Mesodermal cell (in vitro differentiated cells): ENCODE measurements at regions not wholly inside any gene's neighbourhood (a gene's known extent, or its start where the extent isn't known, plus 50 kb on each side); places are given as distances from the start of the nearest gene placed in this dataset.

Experiments used
- H3K27ac ChIP-seq: 2 replicates; pipeline ENCODE4 v1.7.0; 2013; ENCODE audit warnings: mild to moderate bottlenecking, low read depth, low read length, moderate library complexity; ENCODE audit not compliant: severe bottlenecking
- H3K36me3 ChIP-seq: 2 replicates; pipeline ENCODE4 v1.7.1; 2013; ENCODE audit warnings: mild to moderate bottlenecking, low read length, moderate library complexity; ENCODE audit not compliant: control insufficient read depth, insufficient read depth
- H3K4me1 ChIP-seq: one replicate; pipeline ENCODE4 v1.7.1; 2013; ENCODE audit warnings: mild to moderate bottlenecking, low read length; ENCODE audit not compliant: insufficient read depth, control insufficient read depth, poor library complexity, severe bottlenecking
- H3K4me3 ChIP-seq: 2 replicates; pipeline ENCODE4 v1.7.0; 2013; ENCODE audit warnings: low read length, control low read depth, mild to moderate bottlenecking; ENCODE audit not compliant: insufficient read depth, poor library complexity, severe bottlenecking; ENCODE audit errors: extremely low read depth
- H3K9me3 ChIP-seq: 2 replicates; pipeline ENCODE4 v1.7.1; 2013; ENCODE audit warnings: mild to moderate bottlenecking, low read length, moderate library complexity; ENCODE audit not compliant: control insufficient read depth
- WGBS, 2 experiments: methylation state at CpG; one replicate each; pipeline ENCODE4 v1.1.5; 2013; ENCODE audit warnings: missing lambda C conversion rate in 2 of 2; ENCODE audit not compliant: insufficient coverage in 2 of 2; 5-methylcytosine and 5-hydroxymethylcytosine counted together

DNA sequence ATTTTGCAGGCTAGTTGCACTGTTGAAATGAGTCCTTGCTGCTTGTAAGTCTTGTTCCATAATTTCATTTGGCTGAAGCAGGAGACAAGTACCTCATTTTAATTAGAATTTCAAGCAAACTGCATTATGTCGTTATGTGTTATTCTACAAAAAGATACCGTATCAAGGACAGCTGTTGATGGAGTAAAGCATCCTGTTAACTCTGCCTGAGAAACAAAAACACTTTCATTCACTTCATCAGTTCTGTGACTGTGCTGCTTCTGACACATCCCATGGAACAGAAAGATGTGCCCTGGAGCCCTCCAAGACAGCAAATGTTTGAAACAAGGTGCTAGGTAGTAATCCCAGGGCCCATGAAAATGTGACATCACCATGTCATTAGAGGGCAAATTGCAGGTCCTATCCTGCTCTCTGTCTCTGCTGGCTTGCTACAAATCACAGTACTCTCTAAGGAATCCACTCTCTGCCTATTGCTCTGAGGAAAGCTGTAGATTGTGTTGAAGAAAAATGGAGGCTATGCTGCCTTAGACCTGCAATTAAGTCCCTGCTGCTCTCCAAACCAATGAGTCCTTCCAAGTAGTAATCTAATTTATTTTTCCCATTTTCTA lies 209.7 kb upstream of the PARD3B start:
- 80 to 100% methylated on average over 1 to 2 of the region's 2 CpGs for WGBS, 2 experiments

DNA sequence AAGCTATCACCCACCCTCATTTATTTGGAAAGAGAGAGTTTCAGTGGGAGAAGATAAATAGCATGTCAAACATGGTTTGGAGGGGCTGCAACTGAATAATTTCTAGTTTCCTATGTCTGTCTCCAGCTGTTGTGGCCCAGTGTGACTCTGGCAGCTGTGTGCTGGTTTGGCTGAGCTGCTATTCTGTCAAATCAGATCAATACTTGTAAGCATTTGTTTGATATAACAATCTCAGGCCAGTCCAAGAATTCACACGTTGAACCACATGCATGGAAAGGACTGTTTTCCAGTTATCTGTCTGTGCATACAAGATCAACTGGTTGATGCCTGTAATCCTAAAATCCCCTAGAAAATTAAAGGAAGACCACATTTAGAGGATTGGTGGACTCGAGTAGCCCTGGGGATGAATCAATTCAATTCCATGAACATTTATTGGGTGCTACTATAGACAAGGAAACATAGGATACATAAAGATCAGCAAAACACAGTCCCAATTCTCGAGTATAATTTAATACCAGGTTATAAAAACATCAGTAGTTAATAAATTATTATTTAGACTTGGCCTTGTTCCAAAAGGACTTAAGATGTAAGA lies 209.0 kb upstream of the PARD3B start:
- Histone ChIP-seq H3K9me3 (no peaks in the 10 kb centered on the region), H3K27ac (no peak overlapping the region), H3K36me3 (no peaks in the 10 kb centered on the region), H3K4me3 (no peak overlapping the region), H3K4me1 (no peaks in the 10 kb centered on the region)
- WGBS, 2 experiments, result 75% methylated on average over 1 of the region's 3 CpGs; no CpG with 5 or more reads in 1 of the 2 experiments

More for the DNA sequence above, 209.7 kb upstream of the PARD3B start:
- Histone ChIP-seq H3K4me3 (no peak overlapping the region), H3K36me3 (no peaks in the 10 kb centered on the region), H3K4me1 (no peaks in the 10 kb centered on the region), H3K9me3 (no peaks in the 10 kb centered on the region), H3K27ac (no peak overlapping the region)

DNA sequence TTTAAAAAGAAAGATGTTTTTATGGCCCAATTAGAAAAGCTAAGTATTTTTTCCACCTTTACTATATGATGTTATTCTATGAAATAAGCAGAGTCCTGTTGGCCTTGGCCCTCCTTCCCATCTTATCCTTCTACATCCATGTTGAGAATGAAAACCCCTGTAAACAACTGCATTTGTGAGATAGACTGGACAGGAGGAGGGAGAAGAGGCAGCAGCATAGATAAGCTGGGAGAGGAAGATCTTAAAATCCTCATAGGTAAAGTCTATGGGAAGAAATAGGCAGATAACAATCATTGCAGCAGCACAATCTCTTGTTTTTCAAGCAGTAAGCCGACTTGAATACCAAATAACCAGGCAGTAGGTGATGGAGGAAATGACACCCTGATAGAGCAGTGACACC lies 207.6 kb upstream of the PARD3B start:
- Histone ChIP-seq H3K36me3 (no peaks in the 10 kb centered on the region), H3K4me3 (no peak overlapping the region), H3K27ac (no peak overlapping the region), H3K4me1 (no peaks in the 10 kb centered on the region), H3K9me3 (no peaks in the 10 kb centered on the region)
- WGBS, 2 experiments, result 100% methylated on average over 1 of the region's 1 CpG

DNA sequence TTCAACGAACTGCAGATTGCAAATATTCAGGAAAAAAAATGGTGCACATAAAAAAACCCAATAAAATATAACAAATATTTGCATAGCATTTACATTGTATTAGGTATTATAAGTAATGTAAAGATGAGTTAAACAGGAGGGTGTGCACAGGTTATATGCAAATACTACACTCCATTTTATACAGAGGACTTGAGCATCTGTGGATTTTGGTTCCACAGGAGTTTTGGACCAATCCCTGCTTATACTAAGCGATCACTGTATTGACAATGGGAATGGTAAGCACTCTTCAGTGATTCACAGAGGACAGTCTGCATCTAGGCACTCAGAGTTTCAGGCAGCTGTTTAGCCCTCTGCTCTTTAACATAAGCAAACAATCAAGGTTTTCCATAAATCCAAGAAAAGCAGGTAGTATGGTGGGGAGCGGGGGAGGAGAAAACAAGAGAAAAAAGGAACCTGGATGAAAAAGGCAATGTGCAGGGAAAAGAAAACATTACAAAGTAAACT lies 206.0 kb upstream of the PARD3B start:
- H3K36me3 ChIP-seq, result no peaks in the 10 kb centered on the region
- no peaks in the 10 kb centered on the region for H3K9me3 ChIP-seq

DNA sequence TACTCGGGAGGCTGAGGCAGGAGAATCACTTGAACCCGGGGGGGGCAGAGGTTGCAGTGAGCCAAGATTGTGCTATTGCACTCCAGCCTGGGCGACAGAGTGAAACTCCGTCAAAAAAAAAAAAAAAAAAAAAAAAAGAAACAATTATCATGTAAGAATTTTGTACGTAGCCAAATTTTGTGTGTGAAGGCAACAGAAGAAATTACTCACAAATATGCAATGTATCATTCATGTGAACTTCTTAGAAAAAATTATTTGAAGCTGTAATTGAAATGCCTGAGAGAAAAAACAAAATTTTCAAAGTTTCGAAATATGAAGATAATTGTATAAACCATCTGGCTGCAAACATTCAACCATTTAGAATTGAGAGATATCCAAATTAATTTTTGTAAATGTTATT lies 204.8 kb upstream of the PARD3B start:
- no peaks in the 10 kb centered on the region for H3K4me1 ChIP-seq
- WGBS, 2 experiments, result 92 to 100% methylated on average over 2 of the region's 6 CpGs
- H3K27ac ChIP-seq, result no peak overlapping the region
- H3K9me3 ChIP-seq, result no peaks in the 10 kb centered on the region
- H3K4me3 ChIP-seq, result no peak overlapping the region
- no peaks in the 10 kb centered on the region for H3K36me3 ChIP-seq

More for the DNA sequence above, 206.0 kb upstream of the PARD3B start:
- Histone ChIP-seq H3K4me3 (no peak overlapping the region), H3K27ac (no peak overlapping the region), H3K4me1 (no peaks in the 10 kb centered on the region)
- 60 to 91% methylated on average over 1 of the region's 3 CpGs for WGBS, 2 experiments

DNA sequence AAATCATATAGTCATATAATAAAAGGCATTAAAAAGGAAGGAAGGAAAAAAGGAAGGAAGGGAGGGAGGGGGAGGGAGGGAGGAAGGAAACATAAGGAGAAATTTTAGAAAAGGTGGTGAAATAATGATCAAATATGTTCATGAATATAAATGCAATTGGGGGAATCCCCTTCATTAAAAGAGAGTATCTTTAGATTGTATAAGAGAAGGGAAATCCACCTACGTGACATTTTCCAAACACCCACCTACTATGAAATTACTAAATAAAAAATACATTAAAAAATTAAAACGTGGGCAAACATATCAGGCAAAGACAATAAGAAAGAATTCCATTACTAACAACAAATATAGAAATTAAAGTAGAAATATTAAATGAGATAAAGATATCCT lies 203.4 kb upstream of the PARD3B start:
- Histone ChIP-seq H3K36me3 (no peaks in the 10 kb centered on the region), H3K4me1 (no peaks in the 10 kb centered on the region), H3K27ac (no peak overlapping the region), H3K9me3 (no peaks in the 10 kb centered on the region), H3K4me3 (no peak overlapping the region)
- no CpG with 5 or more reads among the region's 2 CpGs for WGBS, 2 experiments

DNA sequence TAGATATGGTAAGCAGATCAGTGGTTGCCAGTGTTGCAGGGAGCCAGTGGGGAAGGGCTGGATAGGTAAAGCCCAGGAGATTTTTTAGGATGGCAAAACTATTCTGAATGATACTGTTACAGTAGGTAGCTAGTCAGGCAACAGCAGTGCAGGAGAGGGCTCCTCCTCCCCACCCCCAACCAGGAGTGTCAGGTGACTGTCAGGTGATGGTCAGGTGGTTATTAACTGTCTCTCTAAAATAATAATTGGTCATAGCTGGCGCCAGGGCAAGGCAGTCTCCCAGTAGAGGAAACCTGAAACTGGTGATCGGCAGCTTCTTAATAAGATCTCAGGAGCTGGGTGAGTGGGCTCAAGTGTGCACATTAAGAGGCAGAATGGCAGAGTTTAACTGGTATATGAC lies 201.6 kb upstream of the PARD3B start:
- 83 to 90% methylated on average over 1 to 2 of the region's 2 CpGs for WGBS, 2 experiments

DNA sequence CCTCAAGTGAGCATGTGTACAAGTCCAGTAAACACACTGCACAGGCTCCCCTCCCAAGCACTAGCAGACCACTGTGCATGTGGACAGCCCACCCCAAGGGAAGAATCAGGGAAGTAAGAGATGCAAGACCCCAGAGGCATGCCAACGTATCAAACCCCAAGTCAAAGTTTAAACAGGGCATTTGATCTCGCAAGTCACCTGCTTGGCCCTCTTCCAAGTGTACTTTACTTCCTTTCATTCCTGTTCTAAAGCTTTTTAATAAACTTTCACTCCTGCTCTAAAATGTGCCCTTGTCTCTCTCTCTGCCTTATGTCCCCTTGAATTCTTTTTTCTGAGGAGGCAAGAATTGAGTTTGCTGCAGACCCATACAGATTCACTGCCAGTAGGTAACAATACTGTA lies 201.2 kb upstream of the PARD3B start:
- 82 to 93% methylated on average over 2 of the region's 2 CpGs for WGBS, 2 experiments
- Histone ChIP-seq H3K27ac (no peak overlapping the region), H3K4me1 (no peaks in the 10 kb centered on the region), H3K36me3 (no peaks in the 10 kb centered on the region), H3K9me3 (no peaks in the 10 kb centered on the region), H3K4me3 (no peak overlapping the region)

More for the DNA sequence above, 201.6 kb upstream of the PARD3B start:
- Histone ChIP-seq H3K27ac (no peak overlapping the region), H3K36me3 (no peaks in the 10 kb centered on the region), H3K9me3 (no peaks in the 10 kb centered on the region), H3K4me3 (no peak overlapping the region), H3K4me1 (no peaks in the 10 kb centered on the region)

DNA sequence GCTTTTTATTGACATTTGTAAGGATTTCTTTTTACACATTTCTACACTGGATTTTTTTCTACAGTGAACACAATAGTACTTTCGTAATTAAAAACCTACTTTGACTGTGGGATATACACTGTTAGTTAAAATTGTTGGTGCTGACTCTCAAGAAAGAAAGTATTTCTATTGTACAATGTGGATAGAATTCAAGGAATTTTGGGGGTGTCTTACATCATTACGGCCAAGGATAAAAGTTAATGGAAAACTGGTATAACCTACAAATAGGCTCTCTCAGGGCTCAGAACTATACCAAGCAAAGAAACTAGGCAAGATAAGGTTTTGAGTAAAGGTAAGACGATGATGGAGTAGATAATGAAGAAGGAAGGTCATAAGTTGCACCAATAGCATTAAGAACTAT lies 198.4 kb upstream of the PARD3B start:
- 100% methylated on average over 1 of the region's 3 CpGs; no CpG with 5 or more reads in 1 of the 2 experiments for WGBS, 2 experiments

DNA sequence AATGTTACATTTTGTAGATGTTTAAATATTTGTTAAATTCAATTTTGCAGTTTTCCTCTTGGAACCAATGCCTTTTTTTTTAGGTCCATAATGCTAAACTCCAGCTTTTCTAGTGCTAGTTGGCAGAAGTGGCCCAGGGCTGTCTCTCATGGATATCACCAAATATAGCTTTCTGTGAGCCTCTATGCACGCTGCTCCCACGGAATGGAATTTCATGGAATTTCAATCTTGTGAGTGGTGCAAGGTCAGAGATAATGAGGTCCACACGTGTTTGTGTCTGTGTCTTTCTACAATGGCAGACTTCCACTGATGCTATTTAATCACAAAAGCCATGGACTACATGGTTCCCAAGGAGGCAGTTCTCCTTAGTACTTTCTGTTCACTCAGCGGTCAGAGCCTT lies 191.5 kb upstream of the PARD3B start:
- no peaks in the 10 kb centered on the region for H3K9me3 ChIP-seq
- WGBS, 2 experiments, result 94 to 100% methylated on average over 2 of the region's 4 CpGs
- peaks cover 14% of the 10 kb centered on the region for H3K4me1 ChIP-seq
- no peak overlapping the region for H3K4me3 ChIP-seq
- no peaks in the 10 kb centered on the region for H3K36me3 ChIP-seq
- no peak overlapping the region for H3K27ac ChIP-seq

More for the DNA sequence above, 198.4 kb upstream of the PARD3B start:
- H3K9me3 ChIP-seq, result no peaks in the 10 kb centered on the region
- no peak overlapping the region for H3K4me3 ChIP-seq
- H3K27ac ChIP-seq, result no peak overlapping the region
- H3K36me3 ChIP-seq, result no peaks in the 10 kb centered on the region
- H3K4me1 ChIP-seq, result no peaks in the 10 kb centered on the region

DNA sequence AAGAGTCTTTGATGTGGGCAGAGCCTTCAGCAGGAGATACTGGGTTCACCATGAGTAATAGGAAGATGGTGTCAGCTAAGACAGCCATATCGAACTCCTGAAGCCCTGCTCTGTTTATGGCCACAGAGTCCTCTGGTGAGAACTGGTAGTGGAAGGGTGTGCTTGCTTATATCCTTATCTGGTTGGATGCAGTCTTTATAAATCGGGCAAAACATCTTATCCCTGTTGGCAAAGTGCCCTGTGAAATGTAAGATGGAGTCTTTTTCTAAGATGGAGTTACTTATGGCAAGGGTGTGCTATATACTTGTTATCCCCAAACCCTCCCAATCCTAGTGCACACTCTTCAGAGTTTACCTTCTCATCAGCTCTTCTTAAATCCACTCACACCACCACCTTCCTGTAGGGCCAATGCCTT lies 190.8 kb upstream of the PARD3B start:
- no peak overlapping the region for H3K4me3 ChIP-seq
- H3K36me3 ChIP-seq, result no peaks in the 10 kb centered on the region
- H3K9me3 ChIP-seq, result no peaks in the 10 kb centered on the region
- peaks cover 14% of the 10 kb centered on the region for H3K4me1 ChIP-seq
- no peak overlapping the region for H3K27ac ChIP-seq
- 100% methylated on average over 1 of the region's 2 CpGs for WGBS, 2 experiments
